ENCODE measurements at regions not wholly inside any gene's neighbourhood (a gene's known extent, or its start where the extent isn't known, plus 50 kb on each side); places are given as distances from the start of the nearest gene placed in this dataset.

- TF ChIP-seq CTCF (IDR thresholded peaks at IDR 0.05; ENCODE audit: low read depth, low read length) (no peak), EZH2phosphoT487 (IDR thresholded peaks at IDR 0.05; ENCODE audit: low read depth) (no peak)
Measured at GRCh38 chr21:25400427-25400826, 206.9 kb downstream of the MRPL39 start.

Data from OCI-LY3 (cell line).